ENCODE measurements at regions not wholly inside any gene's neighbourhood (a gene's known extent, or its start where the extent isn't known, plus 50 kb on each side); places are given as distances from the start of the nearest gene placed in this dataset.

GRCh38 chr14:47919997-47920396, 244.6 kb upstream of the MDGA2 start:
- TF ChIP-seq CTCF (IDR thresholded peaks at IDR 0.05) = no peak
- TF ChIP-seq EZH2 (IDR thresholded peaks at IDR 0.05; ENCODE audit: borderline replicate concordance, insufficient read depth, low read depth, low read length, poor library complexity, severe bottlenecking) = no peak
